ENCODE measurements at regions not wholly inside any gene's neighbourhood (a gene's known extent, or its start where the extent isn't known, plus 50 kb on each side); places are given as distances from the start of the nearest gene placed in this dataset.
A peak's percentile ranks its signal among the peaks of the same experiment; 100 is the strongest.

DNA sequence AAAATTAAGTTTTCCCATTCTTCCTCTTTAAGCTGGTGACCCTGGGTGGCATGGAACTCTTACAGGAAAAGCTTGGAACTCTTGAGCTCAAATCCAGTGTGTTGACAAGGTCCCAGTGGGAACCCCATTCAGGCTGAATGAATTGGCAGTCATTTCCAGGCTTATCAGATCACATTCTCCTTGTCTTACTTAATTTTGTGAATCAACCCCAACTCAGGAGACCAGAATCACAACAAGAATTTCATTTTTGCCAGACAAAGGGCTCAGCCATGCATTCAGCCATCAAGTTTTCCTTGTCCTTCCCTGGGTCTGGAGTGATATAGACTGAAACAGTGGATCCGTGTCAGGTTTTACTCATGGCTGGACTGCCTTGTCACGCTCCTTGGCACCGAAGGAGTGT is 92.1 kb upstream of the EEF1E1 start:
- H3K18ac ChIP-seq (ENCODE audit: insufficient read length, low read depth, low read length): no peak overlapping the region
- H3K4me3 Mint-ChIP-seq: no peak overlapping the region
- H2BK5ac ChIP-seq (ENCODE audit: insufficient read length, low read length): no peak overlapping the region
- no peak overlapping the region for H3K56ac ChIP-seq (ENCODE audit: insufficient read length, low read depth, low read length)
- H2BK120ac ChIP-seq (ENCODE audit: low read depth, low read length, poor library complexity, severe bottlenecking): no peak overlapping the region
- H4K20me1 ChIP-seq (ENCODE audit: control insufficient read depth, insufficient read depth, insufficient read length): no peaks in the 10 kb centered on the region
- H2BK12ac ChIP-seq (ENCODE audit: insufficient read length, low read depth, low read length): no peak overlapping the region
- H3K27ac ChIP-seq (ENCODE audit: insufficient read length, low read depth, low read length): no peak overlapping the region
- no peak for DNase-seq
- H3K9ac ChIP-seq (ENCODE audit: extremely low read depth, insufficient read length, low read length): no peak overlapping the region
- no peak overlapping the region for H4K91ac ChIP-seq (ENCODE audit: insufficient read length, low read depth, low read length)
- no peak overlapping the region for H2BK15ac ChIP-seq (ENCODE audit: low read depth, low read length)
- peaks cover 8% of the 10 kb centered on the region; the same call in 1 of the 2 replicates for H3K4me1 ChIP-seq (ENCODE audit: insufficient read depth, low read length)
- H3K27ac Mint-ChIP-seq: peak overlapping the region in 1 of 3 experiments; percentile 63; a peak in 1 of 7 replicates
- no peak overlapping the region for H3K4ac ChIP-seq (ENCODE audit: low read depth, low read length)
- H4K8ac ChIP-seq (replicated peaks; ENCODE audit: insufficient read length, low read depth, low read length): no peak overlapping the region
- H2AFZ ChIP-seq (ENCODE audit: low read length): no peak overlapping the region
- H3K27me3 ChIP-seq (ENCODE audit: insufficient read depth, low read length): no peaks in the 10 kb centered on the region
- H2AK5ac ChIP-seq (ENCODE audit: insufficient read length, low read length): no peak overlapping the region
- no peaks in the 10 kb centered on the region for H3K23me2 ChIP-seq (ENCODE audit: insufficient read length, low read depth, low read length, poor library complexity, severe bottlenecking)
- no peaks in the 10 kb centered on the region for H3K27me3 Mint-ChIP-seq (ENCODE audit: low read depth)
- no peak overlapping the region for H3K4me2 ChIP-seq (ENCODE audit: insufficient read depth, insufficient read length, low read length)
- no peak overlapping the region for H4K5ac ChIP-seq (ENCODE audit: insufficient read length, low read depth, low read length)
- H3K14ac ChIP-seq (ENCODE audit: insufficient read depth, low read length): no peak overlapping the region
- H2BK20ac ChIP-seq (ENCODE audit: low read depth, low read length, poor library complexity, severe bottlenecking): no peak overlapping the region
- H3K9me3 ChIP-seq (ENCODE audit: control insufficient read depth, low read depth, low read length): no peaks in the 10 kb centered on the region
- WGBS (ENCODE audit: extremely low coverage, insufficient read length, low lambda C conversion rate): no CpG with 5 or more reads among the region's 3 CpGs
- no peak overlapping the region for H3T11ph ChIP-seq (ENCODE audit: low read length)
- H3K23ac ChIP-seq (ENCODE audit: insufficient read length, low read depth, low read length): no peak overlapping the region
- no peaks in the 10 kb centered on the region; a peak in 1 of 5 replicates for H3K9me3 Mint-ChIP-seq
- no peaks in the 10 kb centered on the region for H3K79me2 ChIP-seq (ENCODE audit: insufficient read depth, low read length)
- H3K4me1 Mint-ChIP-seq: peaks cover 22 to 33% of the 10 kb centered on the region in 2 experiments
- TF ChIP-seq, protein P1, sequence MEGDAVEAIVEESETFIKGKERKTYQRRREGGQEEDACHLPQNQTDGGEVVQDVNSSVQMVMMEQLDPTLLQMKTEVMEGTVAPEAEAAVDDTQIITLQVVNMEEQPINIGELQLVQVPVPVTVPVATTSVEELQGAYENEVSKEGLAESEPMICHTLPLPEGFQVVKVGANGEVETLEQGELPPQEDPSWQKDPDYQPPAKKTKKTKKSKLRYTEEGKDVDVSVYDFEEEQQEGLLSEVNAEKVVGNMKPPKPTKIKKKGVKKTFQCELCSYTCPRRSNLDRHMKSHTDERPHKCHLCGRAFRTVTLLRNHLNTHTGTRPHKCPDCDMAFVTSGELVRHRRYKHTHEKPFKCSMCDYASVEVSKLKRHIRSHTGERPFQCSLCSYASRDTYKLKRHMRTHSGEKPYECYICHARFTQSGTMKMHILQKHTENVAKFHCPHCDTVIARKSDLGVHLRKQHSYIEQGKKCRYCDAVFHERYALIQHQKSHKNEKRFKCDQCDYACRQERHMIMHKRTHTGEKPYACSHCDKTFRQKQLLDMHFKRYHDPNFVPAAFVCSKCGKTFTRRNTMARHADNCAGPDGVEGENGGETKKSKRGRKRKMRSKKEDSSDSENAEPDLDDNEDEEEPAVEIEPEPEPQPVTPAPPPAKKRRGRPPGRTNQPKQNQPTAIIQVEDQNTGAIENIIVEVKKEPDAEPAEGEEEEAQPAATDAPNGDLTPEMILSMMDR (conservative IDR thresholded peaks at IDR 0.05): no peak
- H3K79me1 ChIP-seq (ENCODE audit: insufficient read depth, low read depth, low read length, poor library complexity, severe bottlenecking): no peaks in the 10 kb centered on the region
- no peaks in the 10 kb centered on the region; a peak in 1 of 7 replicates for H3K36me3 Mint-ChIP-seq (ENCODE audit: insufficient read depth in 1 of 3, low read depth in 3 of 3)

Data from H9 (cell line).